Testis (tissue), 2 donors: ENCODE measurements at regions not wholly inside any gene's neighbourhood (a gene's known extent, or its start where the extent isn't known, plus 50 kb on each side); places are given as distances from the start of the nearest gene placed in this dataset.

Source experiments
- DNase-seq: peaks from one replicate; pipeline ENCODE4 v3.0.0-alpha.2; 2019
- H3K27ac ChIP-seq, 2 donors: fragments of 200-600 bp; sonication (generic); one replicate each; pipeline ENCODE4 v1.5.1; 2019
- H3K27me3 ChIP-seq: fragments of 200-600 bp; sonication (generic); one replicate; pipeline ENCODE4 v1.5.1; 2019
- H3K36me3 ChIP-seq: fragments of 200-600 bp; sonication (generic); one replicate; pipeline ENCODE4 v1.5.1; 2017; ENCODE audit warnings: low read depth; ENCODE audit errors: missing control alignments
- H3K4me1 ChIP-seq: fragments of 200-600 bp; sonication (generic); one replicate; pipeline ENCODE4 v1.5.1; 2019
- H3K4me3 ChIP-seq, 2 donors: fragments of 200-600 bp; sonication (generic); one replicate each; pipeline ENCODE4 v1.5.1; 2017 to 2019
- H3K9me3 ChIP-seq: fragments of 200-600 bp; sonication (generic); one replicate; pipeline ENCODE4 v1.5.1; 2017
- POLR2A ChIP-seq: fragments of 450-650 bp; IDR thresholded peaks from one replicate; pipeline ENCODE4 v1.6.1; 2017; ENCODE audit warnings: antibody characterized with exemption, mild to moderate bottlenecking, moderate library complexity
- WGBS, 2 donors: methylation state at CpG; one replicate each; pipeline ENCODE4 v1.1.5; 2018; 5-methylcytosine and 5-hydroxymethylcytosine counted together
- intact Hi-C: fragments of 100-400 bp; cut with DNase I; formaldehyde crosslinking; loops from one replicate; pipeline ENCODE4 v1.15.1; 2023; ENCODE audit warnings: low total_unique reads
- TF ChIP-seq, protein P1 (sequence below), 3 experiments: fragments of 450-650 bp in 2 of 3; fragments of 200-600 bp in 1 of 3; sonication (generic) in 1 of 3; IDR thresholded peaks; one replicate each; pipeline ENCODE4 v1.5.1; 2016 to 2019; ENCODE audit warnings: antibody characterized with exemption in 3 of 3, mild to moderate bottlenecking in 2 of 3, moderate library complexity in 1 of 3

DNA sequence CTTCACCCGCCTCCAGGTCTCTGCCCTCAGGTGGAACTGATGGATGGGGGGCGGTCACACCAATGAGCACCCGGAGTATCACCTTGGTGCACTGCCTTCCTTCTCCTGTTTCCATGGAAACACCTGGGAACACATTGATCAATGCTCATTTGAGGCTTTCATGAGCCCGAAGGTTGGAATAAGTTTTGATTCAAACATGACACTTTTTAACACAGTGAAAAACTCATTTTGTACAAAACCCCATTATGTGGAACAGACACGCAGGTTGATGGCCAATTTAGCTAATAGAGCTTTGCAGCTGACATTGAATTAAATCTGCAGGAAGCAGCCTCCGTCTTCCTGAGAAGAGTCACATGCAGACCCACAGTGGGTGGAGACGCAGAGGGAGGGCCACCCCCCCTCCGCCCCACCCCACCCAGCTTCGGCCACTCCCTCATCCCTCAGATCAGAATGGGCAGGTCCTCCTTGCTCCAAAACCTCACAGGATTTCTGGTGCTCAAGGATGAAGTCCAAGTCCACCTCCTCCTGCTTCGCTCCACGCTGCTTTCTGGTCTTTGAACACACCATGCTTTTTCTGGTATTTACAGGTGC lies 96.0 kb upstream of the MYCN start:
- intact Hi-C loops: no loop called here
- no peaks in the 10 kb centered on the region for H3K36me3 ChIP-seq
- no peak overlapping the region for H3K27ac ChIP-seq
- H3K4me3 ChIP-seq: no peak overlapping the region
- no peaks in the 10 kb centered on the region for H3K27me3 ChIP-seq
- no peak for DNase-seq
- H3K9me3 ChIP-seq: no peaks in the 10 kb centered on the region
- 73 to 77% methylated on average over 11 of the region's 11 CpGs for WGBS, 2 donors
- H3K4me1 ChIP-seq: no peaks in the 10 kb centered on the region
- TF ChIP-seq, protein P1, sequence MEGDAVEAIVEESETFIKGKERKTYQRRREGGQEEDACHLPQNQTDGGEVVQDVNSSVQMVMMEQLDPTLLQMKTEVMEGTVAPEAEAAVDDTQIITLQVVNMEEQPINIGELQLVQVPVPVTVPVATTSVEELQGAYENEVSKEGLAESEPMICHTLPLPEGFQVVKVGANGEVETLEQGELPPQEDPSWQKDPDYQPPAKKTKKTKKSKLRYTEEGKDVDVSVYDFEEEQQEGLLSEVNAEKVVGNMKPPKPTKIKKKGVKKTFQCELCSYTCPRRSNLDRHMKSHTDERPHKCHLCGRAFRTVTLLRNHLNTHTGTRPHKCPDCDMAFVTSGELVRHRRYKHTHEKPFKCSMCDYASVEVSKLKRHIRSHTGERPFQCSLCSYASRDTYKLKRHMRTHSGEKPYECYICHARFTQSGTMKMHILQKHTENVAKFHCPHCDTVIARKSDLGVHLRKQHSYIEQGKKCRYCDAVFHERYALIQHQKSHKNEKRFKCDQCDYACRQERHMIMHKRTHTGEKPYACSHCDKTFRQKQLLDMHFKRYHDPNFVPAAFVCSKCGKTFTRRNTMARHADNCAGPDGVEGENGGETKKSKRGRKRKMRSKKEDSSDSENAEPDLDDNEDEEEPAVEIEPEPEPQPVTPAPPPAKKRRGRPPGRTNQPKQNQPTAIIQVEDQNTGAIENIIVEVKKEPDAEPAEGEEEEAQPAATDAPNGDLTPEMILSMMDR (IDR thresholded peaks at IDR 0.05): no peak
- TF ChIP-seq POLR2A: no peak

DNA sequence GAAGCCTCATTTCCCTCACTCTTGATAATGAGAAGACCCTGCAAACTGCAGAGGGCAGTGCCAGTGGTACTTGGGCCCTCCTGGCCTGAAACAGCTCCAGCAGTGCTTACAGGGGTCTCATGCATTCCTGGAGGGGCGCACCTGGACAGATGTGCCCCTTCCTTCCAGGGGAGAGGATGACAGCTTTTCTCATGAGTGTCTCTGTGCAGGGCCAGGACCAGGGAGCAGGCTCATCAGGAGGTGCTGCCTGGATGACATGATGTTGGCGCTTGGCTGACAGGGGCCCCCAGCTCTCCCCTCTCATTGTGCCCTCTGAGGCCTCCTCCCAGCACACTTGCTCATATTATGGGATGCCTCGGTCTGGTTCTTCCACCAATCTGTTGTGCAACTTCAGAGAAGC lies 95.1 kb upstream of the MYCN start:
- no peaks in the 10 kb centered on the region for H3K27me3 ChIP-seq
- no peak for TF ChIP-seq POLR2A
- TF ChIP-seq, protein P1 (IDR thresholded peaks at IDR 0.05): no peak
- no peaks in the 10 kb centered on the region for H3K4me1 ChIP-seq
- 92 to 95% methylated on average over 2 to 3 of the region's 3 CpGs for WGBS, 2 donors
- no peak for DNase-seq
- H3K9me3 ChIP-seq: no peaks in the 10 kb centered on the region
- no peaks in the 10 kb centered on the region for H3K36me3 ChIP-seq
- H3K27ac ChIP-seq: no peak overlapping the region
- H3K4me3 ChIP-seq: no peak overlapping the region
- intact Hi-C loops: no loop called here

DNA sequence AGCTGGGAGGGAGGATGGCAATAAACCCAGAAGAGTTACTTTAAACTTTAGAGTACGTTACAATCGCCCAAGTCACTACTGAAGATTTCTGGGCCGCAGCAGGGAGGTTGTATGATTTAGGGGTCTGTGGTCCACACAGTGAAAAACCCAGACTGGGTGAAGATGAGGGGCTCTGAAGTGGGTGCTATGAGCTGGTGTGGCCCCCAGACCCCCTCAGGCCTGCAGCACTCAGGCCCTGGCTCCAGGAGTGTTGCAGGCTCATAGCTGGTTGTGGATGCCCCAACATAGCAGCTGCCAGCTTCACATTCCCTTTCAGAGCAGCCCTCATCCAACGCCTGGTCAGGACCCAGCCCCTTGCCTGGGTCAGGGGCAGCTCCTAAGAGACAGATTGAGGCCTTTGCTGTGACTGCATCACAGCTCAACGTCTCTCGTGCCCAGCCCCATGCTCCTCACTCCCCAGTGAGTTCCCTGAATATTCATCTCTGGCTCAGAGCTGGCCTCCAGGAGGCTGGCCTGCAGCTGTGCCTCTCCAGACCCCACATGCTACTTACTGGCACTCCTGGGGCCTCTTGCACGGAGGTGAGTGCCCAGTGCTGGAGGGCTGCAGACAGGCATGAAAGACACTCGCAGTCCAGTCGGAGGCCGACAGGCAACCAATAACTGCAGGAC lies 94.5 kb upstream of the MYCN start:
- DNase-seq: no peak
- no peaks in the 10 kb centered on the region for H3K9me3 ChIP-seq
- no peak overlapping the region for H3K4me3 ChIP-seq
- 92 to 94% methylated on average over 9 to 10 of the region's 10 CpGs for WGBS, 2 donors
- intact Hi-C loops: no loop called here
- no peaks in the 10 kb centered on the region for H3K27me3 ChIP-seq
- H3K36me3 ChIP-seq: no peaks in the 10 kb centered on the region
- TF ChIP-seq POLR2A: no peak
- TF ChIP-seq, protein P1 (IDR thresholded peaks at IDR 0.05): no peak
- H3K4me1 ChIP-seq: no peaks in the 10 kb centered on the region
- H3K27ac ChIP-seq: no peak overlapping the region

DNA sequence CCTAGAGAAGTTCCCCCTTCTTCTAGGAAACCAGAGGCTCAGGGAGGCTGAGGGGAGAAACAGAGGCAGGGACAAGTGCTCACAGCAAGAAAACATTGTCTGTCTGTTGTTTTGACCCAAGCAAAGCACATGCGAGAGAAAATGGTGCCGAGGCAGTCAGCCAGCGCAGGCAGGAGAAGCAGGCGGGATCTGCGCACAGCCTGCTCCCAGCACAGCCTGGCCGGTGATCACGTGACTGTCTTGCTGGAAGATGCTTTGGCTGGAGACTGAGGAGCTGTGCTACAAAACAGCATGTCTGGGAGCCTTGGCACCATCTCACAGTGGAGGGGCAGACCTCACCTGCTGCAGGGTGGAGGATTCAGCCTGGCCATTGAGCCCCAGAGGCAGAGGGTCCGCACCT lies 93.7 kb upstream of the MYCN start:
- H3K36me3 ChIP-seq: no peaks in the 10 kb centered on the region
- no peak for DNase-seq
- WGBS, 2 donors: 95 to 97% methylated on average over 7 to 8 of the region's 8 CpGs

More for the DNA sequence above, 93.7 kb upstream of the MYCN start:
- no peaks in the 10 kb centered on the region for H3K27me3 ChIP-seq
- TF ChIP-seq, protein P1 (IDR thresholded peaks at IDR 0.05): no peak
- no peak for TF ChIP-seq POLR2A
- no peak overlapping the region for H3K27ac ChIP-seq
- intact Hi-C loops: no loop called here
- no peaks in the 10 kb centered on the region for H3K4me1 ChIP-seq
- H3K9me3 ChIP-seq: no peaks in the 10 kb centered on the region
- no peak overlapping the region for H3K4me3 ChIP-seq
